Transverse colon (tissue), 4 donors: ENCODE measurements at regions not wholly inside any gene's neighbourhood (a gene's known extent, or its start where the extent isn't known, plus 50 kb on each side); places are given as distances from the start of the nearest gene placed in this dataset.

ENCODE experiments used
- DNase-seq: peaks from one replicate; pipeline ENCODE4 v3.0.0-alpha.2; 2019
- H3K27ac ChIP-seq, 4 donors: fragments of 200-600 bp; sonication (generic); 2 replicates each; pipeline ENCODE4 v1.5.1; 2016 to 2018; ENCODE audit warnings: inconsistent platforms in 4 of 4
- H3K27me3 ChIP-seq: fragments of 200-600 bp; sonication (generic); 2 replicates; pipeline ENCODE4 v1.5.1; 2017; ENCODE audit warnings: inconsistent platforms
- H3K36me3 ChIP-seq, 4 donors: fragments of 200-600 bp; sonication (generic); 2 replicates each; pipeline ENCODE4 v1.5.1; 2017 to 2019; ENCODE audit warnings: inconsistent platforms in 4 of 4
- H3K4me1 ChIP-seq, 4 donors: fragments of 200-600 bp; sonication (generic); 2 replicates each; pipeline ENCODE4 v1.5.1; 2017 to 2020; ENCODE audit warnings: inconsistent platforms in 4 of 4
- H3K4me3 ChIP-seq, 4 donors: fragments of 200-600 bp; sonication (generic); 1 replicate in 1 of 4; 2 replicates in 3 of 4; pipeline versions ENCODE4 v1.5.1 to v1.6.1; 2017 to 2019; ENCODE audit warnings: inconsistent platforms in 4 of 4
- H3K9me3 ChIP-seq, 2 donors: fragments of 200-600 bp; sonication (generic); 2 replicates each; pipeline ENCODE4 v1.5.1; 2017 to 2019; ENCODE audit warnings: inconsistent platforms in 2 of 2
- CTCF ChIP-seq, 5 experiments: fragments of 200-600 bp in 3 of 5; fragments of 450-650 bp in 2 of 5; sonication (generic) in 3 of 5; IDR thresholded peaks; 1 replicate in 2 of 5; 2 replicates in 3 of 5; pipeline ENCODE4 v1.5.1; 2016 to 2017; ENCODE audit warnings: antibody characterized with exemption in 5 of 5, inconsistent platforms in 3 of 5, mild to moderate bottlenecking in 2 of 5, moderate library complexity in 1 of 5
- EP300 ChIP-seq: sonication (generic); formaldehyde crosslinking; IDR thresholded peaks from one replicate; pipeline ENCODE4 v1.6.1; 2017; ENCODE audit warnings: antibody characterized with exemption, low read depth
- POLR2A ChIP-seq: fragments of 450-650 bp; IDR thresholded peaks from one replicate; pipeline ENCODE4 v1.6.1; 2016; ENCODE audit warnings: antibody characterized with exemption, mild to moderate bottlenecking, moderate library complexity
- POLR2AphosphoS5 ChIP-seq, 3 donors: sonication (generic); formaldehyde crosslinking; IDR thresholded peaks; one replicate each; pipeline ENCODE4 v1.6.1; 2016; ENCODE audit warnings: antibody characterized with exemption in 3 of 3
- WGBS, 2 donors: methylation state at CpG; one replicate each; pipeline ENCODE4 v1.1.5; 2018; ENCODE audit warnings: low coverage in 1 of 2; 5-methylcytosine and 5-hydroxymethylcytosine counted together
- in situ Hi-C, 4 donors: fragments of 200-750 bp; cut with MboI; loops; one replicate each; pipeline versions ENCODE4 v1.15.0 to v1.15.1; 2017; ENCODE audit warnings: low sequenced_read_pairs in 3 of 4, low pct_ligation_motif_present in 1 of 4, low pct_unique_long_range_greater_than_20kb in 1 of 4
- intact Hi-C: fragments of 100-400 bp; cut with DNase I; formaldehyde crosslinking; loops from one replicate; pipeline ENCODE4 v1.15.1; 2023; ENCODE audit warnings: low total_unique reads

DNA sequence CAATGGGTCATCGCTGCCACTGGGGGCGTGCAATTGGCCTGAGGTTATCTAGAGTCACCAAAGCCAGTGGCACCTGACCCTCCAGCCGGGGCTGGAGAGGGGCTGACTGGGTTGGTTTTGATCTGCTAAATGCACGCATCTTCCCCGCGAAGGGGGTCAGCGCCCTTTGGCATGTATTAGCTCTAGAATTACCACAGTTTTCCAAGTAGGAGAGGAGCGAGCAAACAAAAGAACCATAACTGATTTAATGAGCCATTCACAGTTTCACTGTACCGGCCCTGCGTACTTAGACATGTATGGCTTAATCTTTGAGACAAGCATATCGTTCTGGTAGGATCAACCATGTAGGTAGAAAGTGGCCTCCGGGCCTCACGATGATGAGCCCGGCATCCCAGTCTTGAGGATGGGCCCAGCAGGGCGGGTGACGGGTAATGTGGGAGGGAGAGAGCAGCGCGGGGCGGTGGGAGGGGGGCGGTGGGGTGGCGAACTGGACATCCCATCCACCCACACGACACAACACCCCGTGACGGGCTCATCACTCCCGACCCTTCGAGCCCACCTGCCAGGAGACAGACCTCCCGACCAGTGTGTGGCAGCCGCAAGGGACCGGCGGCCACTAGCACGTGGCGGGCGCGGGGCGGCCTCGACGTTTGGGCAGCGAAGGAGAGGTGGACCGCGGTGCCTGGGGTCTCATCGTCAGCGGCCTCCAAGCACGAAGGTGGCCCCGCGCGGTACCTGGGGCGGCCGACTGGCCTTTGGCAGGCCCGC, 1957.5 kb upstream of the DEFB115 start:
- intact Hi-C loops = no loop called here
- H3K9me3 ChIP-seq = peaks cover 4 to 32% of the 10 kb centered on the region in 2 donors
- H3K36me3 ChIP-seq = no peaks in the 10 kb centered on the region
- TF ChIP-seq POLR2A (no peak), POLR2AphosphoS5 (IDR thresholded peaks at IDR 0.05) (no peak), CTCF (IDR thresholded peaks at IDR 0.05) (no peak), EP300 (no peak)
- no peaks in the 10 kb centered on the region for H3K27me3 ChIP-seq
- no peaks in the 10 kb centered on the region for H3K4me1 ChIP-seq
- 72 to 86% methylated on average over 22 to 45 of the region's 49 CpGs for WGBS, 2 donors
- in situ Hi-C loops = loop anchor here in 1 of 4 donors (25.0 kb wide), 1 partner anchor 1162 kb away; no protein-coding TSS in a partner anchor
- H3K4me3 ChIP-seq = no peak overlapping the region
- no peak for DNase-seq
- no peak overlapping the region for H3K27ac ChIP-seq

DNA sequence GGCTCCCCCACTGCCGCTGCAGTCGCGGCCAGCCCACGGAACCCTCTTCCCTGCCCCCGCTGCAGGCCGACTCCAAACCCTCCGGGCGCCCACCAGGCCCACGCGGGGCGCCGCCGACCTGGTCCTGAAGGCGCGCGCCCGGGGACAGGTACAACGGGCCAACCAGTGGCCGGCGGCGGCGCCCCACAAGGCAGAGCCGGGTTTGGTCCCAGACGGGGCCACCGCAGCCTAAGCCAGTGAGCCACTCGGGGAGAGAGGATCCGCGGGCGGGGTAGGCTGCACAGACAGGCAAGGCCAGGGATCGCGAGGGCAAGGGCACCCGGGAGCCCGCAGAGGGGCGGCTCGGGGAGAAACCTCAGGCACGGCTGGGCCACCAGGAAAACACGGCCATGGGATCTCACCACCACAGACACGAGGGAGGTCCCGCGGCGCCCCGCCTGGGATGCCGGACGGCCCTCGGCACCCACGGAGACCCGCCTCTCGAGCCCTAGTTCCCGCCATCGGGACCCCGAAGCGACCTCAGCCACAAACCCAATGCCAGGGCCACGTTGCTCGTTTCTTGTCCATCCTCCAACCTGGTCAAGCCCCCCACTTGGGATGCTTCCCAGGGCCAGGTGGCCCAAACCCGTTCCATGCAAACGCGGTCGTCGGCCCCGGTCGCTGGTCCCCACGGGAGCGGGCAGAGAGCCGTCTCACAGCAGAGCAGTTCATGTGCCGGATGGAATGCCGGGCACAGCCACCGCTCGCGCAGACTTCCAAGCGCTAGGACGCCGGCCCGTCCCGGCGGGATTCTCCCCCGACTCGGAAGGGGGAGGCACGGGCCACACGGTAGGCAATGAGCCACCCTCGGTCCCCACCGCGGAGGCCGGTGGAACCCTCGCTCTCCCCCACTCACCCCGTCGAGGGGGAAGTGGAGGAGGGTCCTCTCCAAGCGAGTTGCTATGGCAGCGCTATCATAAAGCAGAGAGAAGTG, 1956.6 kb upstream of the DEFB115 start:
- Histone ChIP-seq H3K27ac (no peak overlapping the region), H3K36me3 (no peaks in the 10 kb centered on the region), H3K4me1 (no peaks in the 10 kb centered on the region), H3K27me3 (no peaks in the 10 kb centered on the region), H3K9me3 (peaks cover 4 to 32% of the 10 kb centered on the region in 2 donors), H3K4me3 (no peak overlapping the region)
- DNase-seq = no peak
- 59 to 85% methylated on average over 5 to 87 of the region's 88 CpGs for WGBS, 2 donors
- TF ChIP-seq POLR2A (no peak), EP300 (no peak), CTCF (IDR thresholded peaks at IDR 0.05) (no peak), POLR2AphosphoS5 (IDR thresholded peaks at IDR 0.05) (no peak)
- in situ Hi-C loops (no loop called here), intact Hi-C loops (no loop called here)

DNA sequence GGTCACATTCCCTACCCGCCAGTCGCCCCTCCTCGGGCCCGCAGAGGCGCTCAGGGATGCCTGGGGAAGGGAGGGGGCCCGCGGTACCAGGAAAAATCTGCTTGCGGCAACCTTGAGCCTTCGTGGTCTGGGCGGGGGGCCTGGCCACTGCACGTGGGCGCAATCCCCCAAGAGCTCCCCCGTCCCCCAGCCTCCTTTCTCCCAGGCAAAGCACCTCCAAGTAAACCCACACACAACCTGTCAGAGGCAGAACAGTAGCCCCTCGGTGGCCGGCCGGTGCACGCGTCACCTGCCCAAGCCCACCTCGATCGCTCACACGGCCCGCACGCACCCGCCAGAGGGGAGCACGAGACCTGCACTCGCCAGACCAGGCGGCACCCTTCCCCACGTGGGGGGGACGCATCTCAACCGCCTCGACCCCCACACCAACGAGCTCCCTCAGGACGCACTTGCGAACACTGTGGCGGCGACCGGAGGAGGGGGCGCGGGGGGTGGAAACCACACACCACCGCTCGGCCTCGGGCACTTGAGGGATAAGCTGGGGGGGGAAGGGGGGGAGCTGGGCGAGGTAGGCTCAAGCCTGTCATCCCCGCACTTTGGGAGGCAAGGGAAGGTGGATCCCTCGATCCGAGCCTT, 1955.7 kb upstream of the DEFB115 start:
- no peak for DNase-seq
- TF ChIP-seq CTCF (IDR thresholded peaks at IDR 0.05) (no peak), POLR2A (no peak), POLR2AphosphoS5 (IDR thresholded peaks at IDR 0.05) (no peak), EP300 (no peak)
- intact Hi-C loops (no loop called here), in situ Hi-C loops (no loop called here)
- no peaks in the 10 kb centered on the region for H3K4me1 ChIP-seq
- H3K27ac ChIP-seq = no peak overlapping the region
- H3K9me3 ChIP-seq = peaks cover 4 to 32% of the 10 kb centered on the region in 2 donors
- WGBS, 2 donors = 90 to 100% methylated on average over 3 to 46 of the region's 46 CpGs
- H3K36me3 ChIP-seq = no peaks in the 10 kb centered on the region
- H3K27me3 ChIP-seq = no peaks in the 10 kb centered on the region
- H3K4me3 ChIP-seq = no peak overlapping the region
